Esophagus muscularis mucosa (tissue), 4 donors: ENCODE measurements at regions not wholly inside any gene's neighbourhood (a gene's known extent, or its start where the extent isn't known, plus 50 kb on each side); places are given as distances from the start of the nearest gene placed in this dataset.

Experiments
- EP300 ChIP-seq: sonication (generic); formaldehyde crosslinking; IDR thresholded peaks from one replicate; pipeline ENCODE4 v1.6.1; 2017; ENCODE audit warnings: antibody characterized with exemption
- POLR2AphosphoS5 ChIP-seq, 2 donors: sonication (generic); formaldehyde crosslinking; IDR thresholded peaks; one replicate each; pipeline ENCODE4 v1.6.1; 2017; ENCODE audit warnings: antibody characterized with exemption in 2 of 2
- TF ChIP-seq, protein P1 (sequence below), 3 experiments: fragments of 200-600 bp in 2 of 3; fragments of 450-650 bp in 1 of 3; sonication (generic) in 2 of 3; IDR thresholded peaks; one replicate each; pipeline ENCODE4 v1.5.1; 2017 to 2019; ENCODE audit warnings: antibody characterized with exemption in 3 of 3, mild to moderate bottlenecking in 2 of 3, moderate library complexity in 1 of 3

DNA sequence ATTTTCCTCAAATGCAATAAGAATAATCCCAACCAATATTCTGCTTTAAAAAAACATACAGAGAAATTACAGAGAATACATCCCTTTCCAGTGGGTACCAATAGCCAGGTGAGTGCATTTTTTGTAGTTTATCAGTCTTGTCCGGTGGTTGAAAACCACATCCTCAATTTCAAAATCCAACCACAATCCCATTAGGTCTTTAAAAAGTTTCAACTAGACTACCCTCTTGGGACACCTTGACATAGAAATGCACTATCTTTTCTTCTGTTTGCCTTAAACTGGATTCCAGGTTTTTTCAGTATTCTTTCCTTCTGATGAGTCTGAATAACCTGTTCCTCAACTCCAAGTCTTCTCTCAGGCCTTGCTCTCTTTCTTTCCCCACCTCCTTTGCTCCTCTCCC lies 223.3 kb downstream of the NR2F1-AS1 start:
- TF ChIP-seq, protein P1, sequence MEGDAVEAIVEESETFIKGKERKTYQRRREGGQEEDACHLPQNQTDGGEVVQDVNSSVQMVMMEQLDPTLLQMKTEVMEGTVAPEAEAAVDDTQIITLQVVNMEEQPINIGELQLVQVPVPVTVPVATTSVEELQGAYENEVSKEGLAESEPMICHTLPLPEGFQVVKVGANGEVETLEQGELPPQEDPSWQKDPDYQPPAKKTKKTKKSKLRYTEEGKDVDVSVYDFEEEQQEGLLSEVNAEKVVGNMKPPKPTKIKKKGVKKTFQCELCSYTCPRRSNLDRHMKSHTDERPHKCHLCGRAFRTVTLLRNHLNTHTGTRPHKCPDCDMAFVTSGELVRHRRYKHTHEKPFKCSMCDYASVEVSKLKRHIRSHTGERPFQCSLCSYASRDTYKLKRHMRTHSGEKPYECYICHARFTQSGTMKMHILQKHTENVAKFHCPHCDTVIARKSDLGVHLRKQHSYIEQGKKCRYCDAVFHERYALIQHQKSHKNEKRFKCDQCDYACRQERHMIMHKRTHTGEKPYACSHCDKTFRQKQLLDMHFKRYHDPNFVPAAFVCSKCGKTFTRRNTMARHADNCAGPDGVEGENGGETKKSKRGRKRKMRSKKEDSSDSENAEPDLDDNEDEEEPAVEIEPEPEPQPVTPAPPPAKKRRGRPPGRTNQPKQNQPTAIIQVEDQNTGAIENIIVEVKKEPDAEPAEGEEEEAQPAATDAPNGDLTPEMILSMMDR (IDR thresholded peaks at IDR 0.05): no peak
- TF ChIP-seq EP300 (no peak), POLR2AphosphoS5 (IDR thresholded peaks at IDR 0.05) (no peak)
